ENCODE measurements at regions not wholly inside any gene's neighbourhood (a gene's known extent, or its start where the extent isn't known, plus 50 kb on each side); places are given as distances from the start of the nearest gene placed in this dataset.

GRCh38 chr3:65045138-65045537 lies 357.3 kb upstream of the ADAMTS9 start:
- H3K9me3 ChIP-seq (ENCODE audit: low read depth), result no peaks in the 10 kb centered on the region
- no peak overlapping the region for H3K27ac ChIP-seq
- TF ChIP-seq CTCF (IDR thresholded peaks at IDR 0.05; ENCODE audit: low read depth, low read length), result no peak
- no peaks in the 10 kb centered on the region for H3K36me3 ChIP-seq
- DNase-seq (ENCODE audit: low read depth in 1 of 2, low spot score in 1 of 2), result no peak
- no peaks in the 10 kb centered on the region for H3K27me3 ChIP-seq
- H3K4me3 ChIP-seq, result no peak overlapping the region
- peaks cover under 1% of the 10 kb centered on the region for H3K4me1 ChIP-seq (ENCODE audit: low read depth)

- Histone ChIP-seq H3K4me1 (ENCODE audit: low read depth) (peaks cover 8% of the 10 kb centered on the region), H3K4me3 (no peak overlapping the region), H3K27me3 (no peaks in the 10 kb centered on the region), H3K9me3 (ENCODE audit: low read depth) (no peaks in the 10 kb centered on the region), H3K27ac (no peak overlapping the region), H3K36me3 (no peaks in the 10 kb centered on the region)
- no peak for TF ChIP-seq CTCF (IDR thresholded peaks at IDR 0.05; ENCODE audit: low read depth, low read length)
- DNase-seq (ENCODE audit: low read depth in 1 of 2, low spot score in 1 of 2), result no peak
These were observed 356.6 kb upstream of the ADAMTS9 start for GRCh38 chr3:65044401-65044800.

GRCh38 chr3:65042675-65043074 lies 354.9 kb upstream of the ADAMTS9 start:
- Histone ChIP-seq H3K4me3 (no peak overlapping the region), H3K9me3 (ENCODE audit: low read depth) (no peaks in the 10 kb centered on the region), H3K27ac (no peak overlapping the region), H3K4me1 (ENCODE audit: low read depth) (peaks cover 11% of the 10 kb centered on the region), H3K27me3 (no peaks in the 10 kb centered on the region), H3K36me3 (no peaks in the 10 kb centered on the region)
- DNase-seq (ENCODE audit: low read depth in 1 of 2, low spot score in 1 of 2), result no peak
- TF ChIP-seq CTCF (IDR thresholded peaks at IDR 0.05; ENCODE audit: low read depth, low read length), result no peak

- no peak for TF ChIP-seq CTCF (IDR thresholded peaks at IDR 0.05; ENCODE audit: low read depth, low read length)
- peak in 1 of 2 donors; percentile 54 for DNase-seq (ENCODE audit: low read depth in 1 of 2, low spot score in 1 of 2)
- no peak overlapping the region for H3K4me3 ChIP-seq
These were observed 352.0 kb upstream of the ADAMTS9 start for GRCh38 chr3:65039754-65040210.

GRCh38 chr3:65037861-65038260 lies 350.1 kb upstream of the ADAMTS9 start:
- no peaks in the 10 kb centered on the region for H3K9me3 ChIP-seq (ENCODE audit: low read depth)
- H3K36me3 ChIP-seq, result no peaks in the 10 kb centered on the region
- no peak overlapping the region for H3K27ac ChIP-seq
- no peak for TF ChIP-seq CTCF (IDR thresholded peaks at IDR 0.05; ENCODE audit: low read depth, low read length)
- DNase-seq (ENCODE audit: low read depth in 1 of 2, low spot score in 1 of 2), result no peak
- H3K4me3 ChIP-seq, result no peak overlapping the region
- peaks cover 14% of the 10 kb centered on the region for H3K4me1 ChIP-seq (ENCODE audit: low read depth)
- no peaks in the 10 kb centered on the region for H3K27me3 ChIP-seq

More at GRCh38 chr3:65039754-65040210, 352.0 kb upstream of the ADAMTS9 start:
- Histone ChIP-seq H3K4me1 (ENCODE audit: low read depth) (peaks cover 14% of the 10 kb centered on the region), H3K27me3 (no peaks in the 10 kb centered on the region), H3K9me3 (ENCODE audit: low read depth) (no peaks in the 10 kb centered on the region), H3K36me3 (no peaks in the 10 kb centered on the region), H3K27ac (peak overlapping the region; percentile 16)

GRCh38 chr3:65035246-65035645 lies 347.4 kb upstream of the ADAMTS9 start:
- H3K4me3 ChIP-seq, result no peak overlapping the region
- no peak for TF ChIP-seq CTCF (IDR thresholded peaks at IDR 0.05; ENCODE audit: low read depth, low read length)
- H3K27ac ChIP-seq, result no peak overlapping the region
- no peak for DNase-seq (ENCODE audit: low read depth in 1 of 2, low spot score in 1 of 2)
- H3K4me1 ChIP-seq (ENCODE audit: low read depth), result peaks cover 14% of the 10 kb centered on the region
- no peaks in the 10 kb centered on the region for H3K27me3 ChIP-seq
- H3K36me3 ChIP-seq, result no peaks in the 10 kb centered on the region
- H3K9me3 ChIP-seq (ENCODE audit: low read depth), result no peaks in the 10 kb centered on the region
